ENCODE measurements at regions not wholly inside any gene's neighbourhood (a gene's known extent, or its start where the extent isn't known, plus 50 kb on each side); places are given as distances from the start of the nearest gene placed in this dataset.

DNA sequence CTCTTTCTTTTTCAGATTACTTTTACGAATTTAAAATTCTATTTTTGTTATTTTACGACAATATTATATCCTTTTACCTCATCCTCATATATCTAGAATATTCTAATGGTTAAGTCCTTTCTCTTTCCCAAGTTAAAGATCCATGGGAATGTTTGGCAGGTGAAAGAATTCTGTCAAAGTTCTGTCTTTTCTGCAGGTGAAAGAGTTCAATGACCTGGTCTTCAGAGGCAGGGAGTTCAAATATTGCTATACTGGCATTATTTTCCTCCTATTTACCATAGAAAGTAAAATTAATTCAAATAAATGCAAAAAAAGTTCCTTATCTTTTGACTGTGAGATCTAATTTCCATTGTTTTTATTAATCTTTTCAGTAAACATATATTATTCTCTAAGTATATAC, 194.3 kb downstream of the ARL4A start:
- DNase-seq (ENCODE audit: low read depth in 4 of 4, low spot score in 3 of 4): no peak

DNA sequence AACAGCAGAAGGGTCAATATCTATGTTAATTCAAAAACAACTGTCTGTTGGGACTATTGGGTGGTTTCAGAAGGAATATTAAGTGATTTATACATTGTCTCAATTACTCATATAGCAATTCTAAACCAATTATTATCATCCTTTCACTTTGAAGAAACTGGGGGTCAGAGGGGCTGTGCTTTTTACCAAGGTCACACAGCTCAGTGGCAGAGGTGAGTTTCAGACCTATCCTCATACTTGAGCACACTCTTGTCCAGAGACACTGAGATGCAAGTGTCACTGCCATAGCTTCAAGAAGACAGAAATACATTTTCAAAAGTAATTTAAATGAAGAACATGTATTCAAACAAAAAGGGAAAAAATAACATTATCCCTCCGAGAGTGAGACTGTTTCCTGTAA, 195.3 kb downstream of the ARL4A start:
- no peak for DNase-seq (ENCODE audit: low read depth in 4 of 4, low spot score in 3 of 4)

DNA sequence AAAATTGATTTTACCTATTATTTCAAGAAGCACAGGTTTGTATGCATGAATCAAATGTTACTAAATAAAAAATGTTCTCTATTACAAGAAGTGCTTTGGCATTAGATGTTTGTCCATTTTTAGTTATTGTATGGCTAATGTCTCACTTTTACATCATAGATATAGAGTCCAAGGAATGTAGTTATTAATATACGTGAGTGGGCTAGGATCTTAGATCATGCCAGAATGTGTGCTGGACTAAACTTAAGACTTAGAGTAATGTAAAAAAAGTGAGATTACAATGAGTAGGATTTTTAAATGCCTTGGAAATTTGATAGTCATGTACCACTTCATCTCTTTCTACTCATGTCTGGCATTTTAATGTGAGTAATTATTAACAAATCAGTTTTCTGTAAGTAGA, 196.6 kb downstream of the ARL4A start:
- no peak for DNase-seq (ENCODE audit: low read depth in 4 of 4, low spot score in 3 of 4)

DNA sequence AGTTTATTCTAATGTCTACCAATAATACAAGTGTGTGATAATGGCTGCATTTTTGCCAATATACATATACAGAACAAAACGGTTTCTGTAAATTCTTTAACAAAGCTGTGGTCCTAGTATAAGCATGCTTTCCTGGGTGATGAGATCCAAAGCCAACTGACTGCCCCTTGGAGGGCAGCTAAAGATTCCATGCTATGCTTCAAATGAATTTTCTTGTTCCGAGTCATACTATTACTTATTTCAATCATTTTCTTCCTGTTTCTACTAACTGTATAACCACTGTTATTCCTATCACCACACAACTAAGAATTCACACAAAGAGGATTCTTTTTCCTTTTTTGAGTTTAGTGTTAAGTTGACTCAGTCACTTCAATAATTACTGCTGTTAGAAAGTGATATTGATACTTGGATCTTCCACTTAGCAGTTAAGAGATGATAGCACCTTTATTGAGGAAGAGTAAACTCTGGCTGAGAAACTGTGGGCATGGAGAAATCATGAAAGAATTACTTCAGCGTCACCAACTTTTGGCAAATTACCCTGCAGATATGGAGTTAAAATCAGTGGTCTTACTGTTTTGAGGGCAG, 197.5 kb downstream of the ARL4A start:
- no peak for DNase-seq (ENCODE audit: low read depth in 4 of 4, low spot score in 3 of 4)

DNA sequence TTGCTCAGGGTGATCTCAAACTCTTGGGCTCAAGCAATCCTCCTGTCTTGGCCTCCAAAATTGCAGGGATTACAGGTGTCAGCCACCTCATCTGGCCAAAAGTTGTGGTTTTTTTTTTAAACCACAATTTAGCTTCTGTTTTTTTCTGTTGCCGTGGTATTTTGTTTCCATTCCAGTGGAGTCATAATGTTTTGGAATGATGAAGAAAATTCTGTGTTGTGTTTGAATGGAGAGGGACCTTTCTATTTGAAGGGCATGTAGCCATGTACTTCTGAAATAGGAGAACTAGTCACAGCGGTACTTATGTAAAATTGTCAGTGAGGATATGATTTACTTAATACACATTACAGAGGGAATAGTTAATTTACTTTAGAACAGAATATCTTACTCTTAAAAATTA, 201.3 kb downstream of the ARL4A start:
- DNase-seq (ENCODE audit: low read depth in 4 of 4, low spot score in 3 of 4): no peak

DNA sequence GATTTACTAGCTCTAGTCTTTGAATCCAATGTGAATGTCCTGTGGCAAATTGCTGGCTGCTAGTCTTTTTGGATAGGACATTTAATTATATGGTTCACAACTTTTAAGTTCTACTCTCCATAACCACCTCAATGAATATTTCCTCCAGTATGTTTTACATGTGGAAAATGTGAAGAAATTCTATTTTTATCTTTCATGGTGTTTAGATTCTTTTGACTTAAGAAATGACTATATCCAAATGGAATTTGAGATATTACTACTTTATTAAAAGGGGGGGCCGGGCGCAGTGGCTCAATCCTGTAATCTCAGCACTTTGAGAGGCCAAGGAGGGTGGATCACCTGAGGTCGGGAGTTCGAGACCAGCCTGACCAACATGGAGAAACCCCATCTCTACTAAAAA, 202.0 kb downstream of the ARL4A start:
- no peak for DNase-seq (ENCODE audit: low read depth in 4 of 4, low spot score in 3 of 4)

DNA sequence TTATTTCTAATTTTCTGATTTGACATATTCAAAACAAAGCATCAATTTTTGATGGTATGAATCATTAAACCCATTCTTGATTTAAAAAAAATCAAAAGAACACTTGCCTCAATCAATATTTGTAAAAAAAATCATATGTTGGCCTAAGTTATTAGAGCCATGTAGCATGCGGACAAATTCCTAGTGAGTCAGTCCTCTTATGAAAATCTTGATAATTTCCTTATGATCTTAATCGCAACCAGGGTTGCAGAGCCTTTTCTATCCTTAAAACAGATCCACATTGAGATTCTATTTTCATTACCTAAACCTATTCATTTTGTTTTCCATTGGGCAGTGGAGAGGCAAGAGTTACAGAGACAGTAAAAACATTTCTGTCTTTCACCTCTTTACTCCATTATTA, 203.2 kb downstream of the ARL4A start:
- DNase-seq (ENCODE audit: low read depth in 4 of 4, low spot score in 3 of 4): no peak

DNA sequence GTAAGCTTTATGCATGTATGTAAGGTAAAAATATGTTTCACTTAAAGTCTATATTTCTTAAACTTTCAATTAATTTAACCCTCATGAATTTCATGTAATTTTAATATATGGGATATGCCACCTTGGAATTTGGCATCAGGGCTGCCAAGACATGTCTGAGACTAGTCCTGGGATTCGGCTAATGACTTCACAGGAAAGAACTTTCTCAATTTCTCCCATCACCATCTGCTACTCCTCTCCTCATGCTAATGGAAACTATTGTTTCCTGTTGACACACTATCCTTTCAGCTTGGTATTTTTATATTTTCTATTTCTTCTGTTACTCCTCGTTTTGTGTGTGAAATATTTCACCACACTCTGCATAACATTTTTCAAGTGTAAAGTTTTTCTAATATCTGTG, 205.9 kb downstream of the ARL4A start:
- no peak for DNase-seq (ENCODE audit: low read depth in 4 of 4, low spot score in 3 of 4)

DNA sequence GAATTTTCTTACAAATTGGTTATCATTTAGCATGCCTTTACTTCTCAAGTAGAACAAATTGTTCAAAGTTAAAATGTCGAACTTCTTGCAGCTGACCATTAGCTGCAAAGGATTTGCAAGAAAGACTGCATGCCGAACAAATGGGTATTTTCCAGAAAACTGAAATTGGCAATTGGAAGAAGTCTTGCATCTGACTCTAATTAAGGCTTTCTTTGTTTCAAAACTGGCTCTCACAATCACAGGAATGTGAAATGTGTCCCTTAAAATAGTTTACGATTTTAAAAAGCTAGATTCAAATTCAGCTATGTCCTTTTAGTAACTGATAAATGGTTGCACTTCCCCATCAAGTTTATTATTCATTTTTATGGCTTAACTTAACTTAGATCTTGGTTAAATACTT, 207.9 kb downstream of the ARL4A start:
- peak in 1 of 4 donors; percentile 8 for DNase-seq (ENCODE audit: low read depth in 4 of 4, low spot score in 3 of 4)

DNA sequence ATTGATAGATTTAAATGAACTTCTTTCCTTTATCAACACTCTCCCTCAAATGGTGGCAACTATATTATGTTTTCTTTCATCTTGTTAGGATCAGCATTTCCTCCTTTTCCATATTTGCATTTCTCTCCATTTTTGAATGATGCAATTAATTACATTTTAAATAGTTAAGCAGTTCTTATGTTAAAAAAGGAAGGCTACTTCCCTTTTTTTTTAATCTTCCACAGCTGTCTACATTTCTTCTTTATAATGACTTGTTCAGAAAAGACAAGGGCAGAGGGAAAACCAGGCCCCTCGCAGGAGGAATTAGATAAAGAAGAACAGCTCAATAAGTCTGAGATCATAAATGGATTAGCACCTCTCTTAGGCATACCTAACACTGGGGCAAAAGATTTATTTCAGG, 208.9 kb downstream of the ARL4A start:
- DNase-seq (ENCODE audit: low read depth in 4 of 4, low spot score in 3 of 4): no peak

DNA sequence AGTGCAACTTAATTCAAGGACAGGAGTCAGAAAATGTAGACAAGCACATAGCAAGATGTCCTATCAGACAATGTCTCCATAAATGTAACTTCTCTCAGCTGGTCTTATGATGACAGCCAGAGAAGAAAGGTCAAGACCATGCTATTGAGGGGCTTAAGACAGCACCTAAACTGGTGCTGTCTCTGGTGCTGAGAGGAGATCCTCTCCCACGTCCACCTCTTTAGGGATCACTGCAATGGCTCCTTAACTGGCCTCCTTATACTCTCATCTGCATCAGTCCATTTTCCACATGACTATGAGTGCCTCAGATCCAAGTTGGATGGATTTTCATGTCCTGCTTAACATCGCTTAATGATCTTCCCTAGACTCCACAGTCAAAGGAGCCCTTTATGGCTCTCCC, 210.6 kb downstream of the ARL4A start:
- DNase-seq (ENCODE audit: low read depth in 4 of 4, low spot score in 3 of 4): no peak

DNA sequence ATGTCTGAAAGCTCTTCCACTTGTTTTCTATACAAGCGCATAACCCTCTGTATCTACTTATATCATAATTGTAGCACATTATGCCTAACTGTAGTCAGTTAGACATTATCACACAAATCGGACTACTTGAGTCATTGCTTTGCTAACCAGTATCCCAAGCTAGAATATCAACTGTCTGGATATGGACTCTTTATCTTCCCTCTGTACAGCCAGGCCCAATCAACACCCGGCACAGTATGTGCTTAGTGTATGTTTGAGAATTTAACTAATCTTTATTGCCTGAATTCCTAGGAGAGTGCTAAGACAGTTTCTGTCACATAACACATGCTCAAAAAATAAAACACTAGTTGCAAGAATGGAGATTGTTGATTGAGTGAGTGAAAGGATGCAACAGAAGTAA, 211.2 kb downstream of the ARL4A start:
- no peak for DNase-seq (ENCODE audit: low read depth in 4 of 4, low spot score in 3 of 4)

DNA sequence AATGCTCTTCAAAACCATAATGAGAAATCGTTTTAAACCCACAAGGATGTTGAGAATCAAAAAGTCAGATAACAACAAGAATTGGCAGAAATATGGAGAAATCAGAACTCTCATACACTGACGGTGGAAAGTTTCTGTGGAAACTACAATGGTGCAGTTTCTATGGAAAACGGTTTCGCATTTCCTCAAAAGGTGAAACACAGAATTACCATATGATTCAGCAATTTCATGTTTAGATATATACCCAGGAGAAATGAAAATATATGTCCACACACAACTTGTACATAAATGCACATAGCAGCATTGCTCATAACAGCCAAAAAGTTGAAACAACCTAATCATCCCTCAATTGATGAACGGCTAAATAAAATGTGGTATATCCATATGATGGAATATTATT, 218.2 kb downstream of the ARL4A start:
- DNase-seq (ENCODE audit: low read depth in 4 of 4, low spot score in 3 of 4): no peak

DNA sequence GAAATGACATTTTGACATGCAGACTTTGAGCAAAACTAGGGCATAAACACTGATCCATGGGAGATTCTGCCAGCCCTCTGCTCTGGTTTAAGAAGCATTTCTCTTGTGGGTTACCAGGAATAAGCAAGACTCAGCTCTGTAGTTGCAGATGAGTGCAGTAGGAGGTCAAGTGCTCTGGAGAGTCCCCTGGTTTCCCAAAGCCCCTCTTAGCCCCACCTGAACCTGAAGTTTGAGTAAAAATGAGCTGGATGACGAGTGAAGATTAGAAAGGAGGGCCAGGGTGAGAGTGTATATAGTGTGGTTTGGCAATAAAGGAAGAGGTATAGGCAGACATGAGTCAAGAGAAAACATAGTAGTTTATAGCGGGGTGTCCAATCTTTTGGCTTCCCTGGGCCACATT, 220.3 kb downstream of the ARL4A start:
- DNase-seq (ENCODE audit: low read depth in 4 of 4, low spot score in 3 of 4): no peak

DNA sequence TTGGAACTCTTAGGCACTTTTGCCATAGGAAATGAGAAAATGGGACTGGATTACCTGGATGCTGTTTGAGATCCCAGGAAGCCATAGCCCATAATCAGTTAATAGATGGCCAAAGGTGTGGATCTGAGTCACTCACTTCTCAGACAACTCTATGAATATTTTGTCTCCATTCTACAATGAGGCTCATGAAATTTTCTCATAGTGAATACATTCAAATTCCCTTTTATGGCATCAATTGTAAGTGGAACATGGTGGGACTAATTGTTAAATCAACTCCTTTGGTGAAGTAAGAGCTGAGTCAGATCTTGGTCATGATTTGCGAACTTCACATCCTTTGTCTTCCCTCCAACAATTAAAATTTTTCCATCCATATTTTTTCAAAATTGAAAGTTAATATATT, 222.1 kb downstream of the ARL4A start:
- no peak for DNase-seq (ENCODE audit: low read depth in 4 of 4, low spot score in 3 of 4)

DNA sequence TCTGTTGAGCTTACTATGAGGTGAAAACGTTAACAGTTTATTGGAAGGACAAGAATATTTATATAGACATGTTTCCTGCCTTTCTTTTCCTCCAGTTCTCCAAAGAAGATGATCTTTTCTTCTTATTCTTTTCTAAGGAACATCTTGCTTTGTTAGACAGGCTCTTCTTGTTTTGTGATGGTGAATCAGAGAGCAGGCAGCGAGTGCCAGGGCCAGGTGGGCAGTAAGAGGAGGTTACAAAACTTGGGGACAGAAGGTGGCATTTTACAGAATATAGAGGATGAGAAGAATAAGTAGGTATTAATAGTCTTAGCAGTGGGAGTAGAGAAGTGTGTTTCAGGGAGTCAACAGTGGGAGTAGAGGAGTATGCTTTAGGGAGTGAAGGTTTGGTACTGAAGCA, 223.6 kb downstream of the ARL4A start:
- no peak for DNase-seq (ENCODE audit: low read depth in 4 of 4, low spot score in 3 of 4)

DNA sequence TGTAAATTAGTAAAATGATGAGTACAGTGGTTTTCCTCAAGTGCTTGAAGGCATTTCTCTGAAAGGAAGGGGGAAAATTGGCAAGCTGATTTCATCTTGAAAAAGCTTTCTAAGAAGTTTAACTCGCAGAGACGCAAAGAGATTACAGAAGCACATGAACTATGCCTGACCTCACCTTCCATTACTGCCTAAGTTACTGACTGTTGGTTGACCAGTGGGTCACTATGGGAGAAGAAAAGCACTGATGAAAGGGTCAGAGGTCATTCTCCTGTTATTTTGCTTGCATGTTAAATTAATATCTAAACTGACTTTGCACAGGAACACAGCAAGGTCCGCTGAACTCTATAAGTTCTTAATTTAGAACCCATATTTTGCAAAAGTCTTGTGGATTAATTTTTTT, 225.6 kb downstream of the ARL4A start:
- DNase-seq (ENCODE audit: low read depth in 4 of 4, low spot score in 3 of 4): no peak

DNA sequence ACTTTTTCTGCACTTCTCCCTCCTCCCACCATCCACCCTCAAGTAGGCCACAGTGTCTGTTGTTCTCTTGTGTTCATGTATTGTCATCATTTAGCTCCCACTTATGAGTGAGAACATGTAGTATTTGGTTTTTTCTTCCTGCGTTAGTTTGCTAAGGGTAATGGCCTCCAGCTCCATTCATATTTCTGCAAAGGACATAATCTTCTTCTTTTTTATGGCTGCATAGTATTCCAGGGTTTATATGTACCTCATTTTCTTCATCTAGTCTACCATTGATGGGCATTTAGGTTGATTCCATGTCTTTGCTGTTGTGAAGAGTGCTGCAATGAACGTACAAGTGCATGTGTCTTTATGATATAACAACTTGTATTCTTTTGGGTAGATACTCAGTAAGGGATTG, 230.4 kb downstream of the ARL4A start:
- no peak for DNase-seq (ENCODE audit: low read depth in 4 of 4, low spot score in 3 of 4)

DNA sequence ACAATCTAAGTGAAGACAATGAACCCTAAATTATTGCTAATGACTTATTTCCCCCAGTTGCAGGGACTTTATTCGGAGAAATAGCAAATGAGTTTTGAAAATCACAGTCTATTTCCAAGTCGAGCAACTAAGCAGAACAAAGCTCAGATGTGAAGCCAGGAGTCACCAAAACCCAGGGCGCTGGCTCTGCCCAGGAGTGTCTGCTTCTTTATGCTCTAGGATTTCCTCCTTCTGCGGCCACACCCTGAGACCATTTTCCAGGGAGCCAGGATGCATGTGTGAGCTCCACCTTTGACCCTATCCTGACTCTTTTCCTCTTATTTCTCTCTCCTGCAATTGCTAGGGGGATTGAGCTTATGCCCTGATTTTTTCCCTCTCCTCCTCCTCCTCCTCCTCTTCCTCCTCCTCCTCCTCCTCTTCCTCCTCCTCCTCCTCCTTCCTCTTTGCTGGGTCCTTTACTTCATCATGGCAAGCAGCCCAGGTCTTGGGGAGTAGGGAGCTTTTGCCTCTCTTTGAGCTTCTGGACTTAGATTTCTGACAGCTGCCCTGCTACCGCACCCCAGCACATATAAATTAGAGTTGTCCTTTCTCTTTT, 234.4 kb downstream of the ARL4A start:
- DNase-seq (ENCODE audit: low read depth in 4 of 4, low spot score in 3 of 4): no peak

DNA sequence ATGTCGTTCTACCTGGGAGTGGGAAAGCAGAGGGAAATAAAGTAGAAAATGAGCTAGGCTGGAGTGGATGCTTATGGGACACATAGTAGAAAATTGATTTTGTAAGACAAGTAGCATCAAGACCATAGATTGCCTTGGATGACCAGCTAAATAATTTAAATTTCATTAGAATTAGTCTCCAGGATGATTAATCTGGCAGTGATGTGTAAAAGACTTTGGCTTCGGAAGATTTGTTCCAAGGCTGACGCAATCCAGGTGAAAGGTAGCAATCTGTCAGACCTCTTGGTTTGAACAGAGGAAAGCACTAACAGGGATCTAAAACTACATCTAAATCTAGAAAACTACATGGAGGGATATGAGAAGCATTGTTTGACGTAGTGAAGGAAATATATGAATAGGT, 236.5 kb downstream of the ARL4A start:
- no peak for DNase-seq (ENCODE audit: low read depth in 4 of 4, low spot score in 3 of 4)

DNA sequence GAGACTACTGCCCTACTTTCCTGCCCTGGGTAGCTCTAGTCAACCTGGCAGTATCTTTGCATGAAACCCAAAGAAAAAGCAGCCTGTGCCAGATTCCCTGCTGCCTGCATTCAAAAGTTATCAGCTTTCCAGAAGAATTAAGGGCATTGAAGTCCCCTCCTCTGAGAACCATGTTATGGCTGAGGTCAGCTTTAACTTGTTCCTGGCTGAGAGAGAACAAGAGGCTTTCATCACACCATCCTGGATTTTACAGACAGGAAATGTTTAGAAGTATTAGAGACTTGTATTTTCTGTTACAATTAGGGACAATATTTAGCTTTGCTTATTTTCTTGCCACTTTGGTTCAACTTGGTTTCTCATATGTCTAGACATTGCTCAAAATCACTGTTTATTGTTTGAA, 238.8 kb downstream of the ARL4A start:
- DNase-seq (ENCODE audit: low read depth in 4 of 4, low spot score in 3 of 4): no peak

DNA sequence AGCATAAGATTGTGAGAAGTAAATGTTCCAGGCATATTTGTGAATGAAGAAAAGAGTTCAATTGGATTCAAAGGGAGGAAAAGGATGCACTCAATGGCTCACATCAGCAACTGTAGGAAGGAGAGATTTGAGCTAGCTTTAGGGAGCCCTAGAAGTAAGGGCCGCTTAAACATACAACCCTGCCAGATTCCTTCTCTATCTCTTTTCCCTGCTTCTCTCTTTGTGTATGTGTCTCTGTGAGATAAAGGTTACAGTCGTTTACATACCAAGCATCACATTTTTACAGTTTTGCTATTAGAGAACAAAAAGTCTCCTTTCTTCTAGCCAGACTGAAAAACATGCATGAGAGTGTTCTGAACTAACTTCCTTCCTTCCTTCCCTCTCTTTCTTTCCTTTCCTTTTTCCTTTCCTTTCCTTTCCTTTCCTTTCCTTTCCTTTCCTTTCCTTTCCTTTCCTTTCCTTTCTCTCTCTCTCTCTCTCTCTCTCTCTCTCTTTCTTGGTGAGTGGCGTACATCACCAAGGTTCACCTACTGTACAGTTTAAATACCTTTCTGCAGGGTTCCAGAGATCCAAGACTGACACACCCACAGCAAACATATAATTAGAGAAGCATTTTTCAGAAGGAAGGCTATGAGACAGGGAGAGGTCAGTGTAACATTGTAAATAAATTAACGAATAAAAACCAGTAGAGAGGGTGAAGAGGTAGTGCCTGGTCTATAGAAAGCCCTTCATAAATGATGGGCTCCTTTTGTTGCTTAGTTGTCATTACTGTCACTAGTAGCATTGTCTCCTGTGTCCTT, 240.4 kb downstream of the ARL4A start:
- DNase-seq (ENCODE audit: low read depth in 4 of 4, low spot score in 3 of 4): no peak

All from right renal pelvis (tissue), 4 donors.